Choroid plexus epithelial cell (primary cell): ENCODE measurements at regions not wholly inside any gene's neighbourhood (a gene's known extent, or its start where the extent isn't known, plus 50 kb on each side); places are given as distances from the start of the nearest gene placed in this dataset.

Source experiments
- DNase-seq: peaks from one replicate; pipeline ENCODE4 v3.0.0-alpha.2; 2010; ENCODE audit warnings: low read depth
- H3K4me3 ChIP-seq: 2 replicates; pipeline ENCODE4 v1.5.1; 2011; ENCODE audit warnings: low read depth, mild to moderate bottlenecking, control low read depth, low read length, moderate library complexity
- CTCF ChIP-seq: conservative IDR thresholded peaks from 2 replicates; pipeline ENCODE4 v1.5.1; 2011; ENCODE audit warnings: low read depth, mild to moderate bottlenecking, control low read depth, inconsistent platforms, low read length, moderate library complexity

GRCh38 chr3:63048367-63049326, 173.4 kb upstream of the CADPS start:
- no peak for DNase-seq
- no peak for TF ChIP-seq CTCF
- no peak overlapping the region for H3K4me3 ChIP-seq

GRCh38 chr3:63050548-63051177, 175.4 kb upstream of the CADPS start:
- no peak for TF ChIP-seq CTCF
- no peak for DNase-seq

GRCh38 chr3:63051920-63052319, 176.7 kb upstream of the CADPS start:
- H3K4me3 ChIP-seq = no peak overlapping the region
- no peak for TF ChIP-seq CTCF
- DNase-seq = no peak

More at GRCh38 chr3:63050548-63051177, 175.4 kb upstream of the CADPS start:
- H3K4me3 ChIP-seq = no peak overlapping the region

- no peak overlapping the region for H3K4me3 ChIP-seq
- DNase-seq = no peak
- no peak for TF ChIP-seq CTCF
These were observed 181.7 kb upstream of the CADPS start for GRCh38 chr3:63056932-63057331.

- no peak for TF ChIP-seq CTCF
- H3K4me3 ChIP-seq = no peak overlapping the region
- no peak for DNase-seq
These were observed 185.2 kb upstream of the CADPS start for GRCh38 chr3:63060412-63060811.

GRCh38 chr3:63061449-63061848, 186.2 kb upstream of the CADPS start:
- H3K4me3 ChIP-seq = no peak overlapping the region
- DNase-seq = no peak
- TF ChIP-seq CTCF = no peak
